Uterus (tissue), 3 donors: ENCODE measurements at regions not wholly inside any gene's neighbourhood (a gene's known extent, or its start where the extent isn't known, plus 50 kb on each side); places are given as distances from the start of the nearest gene placed in this dataset.

ENCODE experiments used
- DNase-seq, 2 donors: peaks; one replicate each; pipeline ENCODE4 v3.0.0-alpha.2; 2019 to 2020
- H3K27ac ChIP-seq, 2 donors: fragments of 200-600 bp; sonication (generic); 1 replicate in 1 of 2; 2 replicates in 1 of 2; pipeline ENCODE4 v1.5.1; 2016 to 2018
- H3K27me3 ChIP-seq, 2 donors: fragments of 200-600 bp; sonication (generic); one replicate each; pipeline ENCODE4 v1.5.1; 2018 to 2019; ENCODE audit warnings: control low read depth in 1 of 2
- H3K36me3 ChIP-seq, 2 donors: fragments of 200-600 bp; sonication (generic); one replicate each; pipeline ENCODE4 v1.5.1; 2019; ENCODE audit warnings: control low read depth in 1 of 2
- H3K4me1 ChIP-seq, 2 donors: fragments of 200-600 bp; sonication (generic); one replicate each; pipeline ENCODE4 v1.5.1; 2018 to 2019; ENCODE audit warnings: control low read depth in 1 of 2
- H3K4me3 ChIP-seq, 2 donors: fragments of 200-600 bp; sonication (generic); 1 replicate in 1 of 2; 2 replicates in 1 of 2; pipeline ENCODE4 v1.5.1; 2018 to 2019; ENCODE audit warnings: mild to moderate bottlenecking in 1 of 2
- H3K9me3 ChIP-seq, 2 donors: fragments of 200-600 bp; sonication (generic); one replicate each; pipeline ENCODE4 v1.5.1; 2019; ENCODE audit warnings: control low read depth in 1 of 2
- POLR2A ChIP-seq, 2 donors: fragments of 450-650 bp; IDR thresholded peaks; one replicate each; pipeline ENCODE4 v1.6.1; 2016; ENCODE audit warnings: antibody characterized with exemption in 2 of 2, mild to moderate bottlenecking in 1 of 2, moderate library complexity in 1 of 2
- intact Hi-C: fragments of 100-400 bp; cut with DNase I; formaldehyde crosslinking; loops from one replicate; pipeline ENCODE4 v1.15.1; 2023; ENCODE audit warnings: low total_unique reads
- TF ChIP-seq, protein P1 (sequence below), 4 experiments: fragments of 200-600 bp in 2 of 4; fragments of 450-650 bp in 2 of 4; sonication (generic) in 2 of 4; IDR thresholded peaks; one replicate each; pipeline ENCODE4 v1.5.1; 2016 to 2019; ENCODE audit warnings: antibody characterized with exemption in 4 of 4, mild to moderate bottlenecking in 2 of 4, moderate library complexity in 1 of 4
- donor health status: DM: yes; HTN: yes; CAD: no.

DNA sequence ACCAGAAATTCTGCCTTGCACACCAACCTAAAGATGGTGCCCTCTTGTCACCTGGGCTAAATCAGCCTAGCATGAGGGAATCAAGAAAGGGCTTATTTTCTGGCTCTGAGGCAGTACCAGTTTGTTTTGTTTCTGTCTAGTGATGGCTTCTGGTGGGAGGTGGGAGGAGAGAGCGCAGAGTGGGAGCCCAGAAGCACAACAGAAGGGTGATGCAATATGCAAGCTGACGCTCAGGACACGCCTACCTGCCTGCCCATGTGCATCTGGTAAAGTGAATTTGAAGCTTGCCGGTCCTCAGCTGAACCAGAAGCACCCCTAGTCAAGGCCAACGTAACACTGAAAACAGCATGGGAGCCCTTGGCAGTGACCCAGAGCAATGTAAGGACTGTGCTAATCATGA lies 138.4 kb upstream of the TIAM1 start:
- no peak overlapping the region for H3K4me3 ChIP-seq
- DNase-seq = no peak
- H3K4me1 ChIP-seq = no peaks in the 10 kb centered on the region
- TF ChIP-seq, protein P1, sequence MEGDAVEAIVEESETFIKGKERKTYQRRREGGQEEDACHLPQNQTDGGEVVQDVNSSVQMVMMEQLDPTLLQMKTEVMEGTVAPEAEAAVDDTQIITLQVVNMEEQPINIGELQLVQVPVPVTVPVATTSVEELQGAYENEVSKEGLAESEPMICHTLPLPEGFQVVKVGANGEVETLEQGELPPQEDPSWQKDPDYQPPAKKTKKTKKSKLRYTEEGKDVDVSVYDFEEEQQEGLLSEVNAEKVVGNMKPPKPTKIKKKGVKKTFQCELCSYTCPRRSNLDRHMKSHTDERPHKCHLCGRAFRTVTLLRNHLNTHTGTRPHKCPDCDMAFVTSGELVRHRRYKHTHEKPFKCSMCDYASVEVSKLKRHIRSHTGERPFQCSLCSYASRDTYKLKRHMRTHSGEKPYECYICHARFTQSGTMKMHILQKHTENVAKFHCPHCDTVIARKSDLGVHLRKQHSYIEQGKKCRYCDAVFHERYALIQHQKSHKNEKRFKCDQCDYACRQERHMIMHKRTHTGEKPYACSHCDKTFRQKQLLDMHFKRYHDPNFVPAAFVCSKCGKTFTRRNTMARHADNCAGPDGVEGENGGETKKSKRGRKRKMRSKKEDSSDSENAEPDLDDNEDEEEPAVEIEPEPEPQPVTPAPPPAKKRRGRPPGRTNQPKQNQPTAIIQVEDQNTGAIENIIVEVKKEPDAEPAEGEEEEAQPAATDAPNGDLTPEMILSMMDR (IDR thresholded peaks at IDR 0.05) = no peak
- no peak for TF ChIP-seq POLR2A (IDR thresholded peaks at IDR 0.05)
- intact Hi-C loops = no loop called here
- H3K36me3 ChIP-seq = no peaks in the 10 kb centered on the region
- no peak overlapping the region for H3K27ac ChIP-seq
- H3K9me3 ChIP-seq = peaks cover 0 to 6% of the 10 kb centered on the region in 2 donors
- H3K27me3 ChIP-seq = no peaks in the 10 kb centered on the region

- no peak overlapping the region for H3K4me3 ChIP-seq
- intact Hi-C loops = no loop called here
- H3K27me3 ChIP-seq = no peaks in the 10 kb centered on the region
- H3K9me3 ChIP-seq = peaks cover 0 to 6% of the 10 kb centered on the region in 2 donors
- TF ChIP-seq, protein P1 (IDR thresholded peaks at IDR 0.05) = no peak
- TF ChIP-seq POLR2A (IDR thresholded peaks at IDR 0.05) = no peak
- H3K4me1 ChIP-seq = no peaks in the 10 kb centered on the region
- no peak overlapping the region for H3K27ac ChIP-seq
- H3K36me3 ChIP-seq = no peaks in the 10 kb centered on the region
- no peak for DNase-seq
These were observed 136.2 kb upstream of the TIAM1 start for GRCh38 chr21:31480228-31480627.

GRCh38 chr21:31479714-31480113 lies 135.7 kb upstream of the TIAM1 start:
- Histone ChIP-seq H3K4me1 (no peaks in the 10 kb centered on the region), H3K27ac (no peak overlapping the region), H3K27me3 (no peaks in the 10 kb centered on the region), H3K36me3 (no peaks in the 10 kb centered on the region), H3K9me3 (peaks cover 0 to 6% of the 10 kb centered on the region in 2 donors), H3K4me3 (no peak overlapping the region)
- TF ChIP-seq POLR2A (IDR thresholded peaks at IDR 0.05) = no peak
- TF ChIP-seq, protein P1 (IDR thresholded peaks at IDR 0.05) = no peak
- no peak for DNase-seq
- intact Hi-C loops = no loop called here

DNA sequence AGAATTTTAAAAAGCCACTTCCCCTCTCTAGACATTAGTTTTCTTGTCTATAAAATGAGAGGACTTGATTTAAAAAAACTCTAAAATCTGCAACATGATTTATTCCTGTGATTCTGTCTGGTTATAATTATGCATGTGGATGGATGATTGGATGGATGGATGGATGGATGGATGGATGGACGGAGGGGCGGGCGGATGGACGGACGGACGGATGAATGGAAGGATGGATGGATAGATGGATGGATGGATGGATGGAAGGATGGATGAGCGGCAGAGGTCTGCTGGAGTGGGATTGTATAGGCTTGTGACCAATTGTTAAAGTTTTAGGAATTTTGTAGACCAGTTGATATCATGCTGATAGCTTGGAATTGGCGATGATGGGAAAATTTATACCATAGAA lies 135.2 kb upstream of the TIAM1 start:
- no peak overlapping the region for H3K4me3 ChIP-seq
- no peaks in the 10 kb centered on the region for H3K4me1 ChIP-seq
- H3K27ac ChIP-seq = no peak overlapping the region
- intact Hi-C loops = no loop called here
- H3K36me3 ChIP-seq = no peaks in the 10 kb centered on the region
- peaks cover 0 to 6% of the 10 kb centered on the region in 2 donors for H3K9me3 ChIP-seq
- DNase-seq = no peak
- TF ChIP-seq POLR2A (IDR thresholded peaks at IDR 0.05) = no peak
- H3K27me3 ChIP-seq = no peaks in the 10 kb centered on the region

- DNase-seq = no peak
- H3K27ac ChIP-seq = no peak overlapping the region
- H3K9me3 ChIP-seq = peaks cover 0 to 6% of the 10 kb centered on the region in 2 donors
- H3K4me1 ChIP-seq = no peaks in the 10 kb centered on the region
- H3K4me3 ChIP-seq = no peak overlapping the region
- H3K27me3 ChIP-seq = no peaks in the 10 kb centered on the region
- no peaks in the 10 kb centered on the region for H3K36me3 ChIP-seq
- TF ChIP-seq POLR2A (IDR thresholded peaks at IDR 0.05) = no peak
- TF ChIP-seq, protein P1 (IDR thresholded peaks at IDR 0.05) = no peak
- intact Hi-C loops = no loop called here
These were observed 132.4 kb upstream of the TIAM1 start for GRCh38 chr21:31476263-31477022.
